HepG2 (cell line): ENCODE measurements at regions not wholly inside any gene's neighbourhood (a gene's known extent, or its start where the extent isn't known, plus 50 kb on each side); places are given as distances from the start of the nearest gene placed in this dataset.
A peak's percentile ranks its signal among the peaks of the same experiment; 100 is the strongest.

ENCODE experiments used
- AHDC1 ChIP-seq: sonication (generic); formaldehyde crosslinking; IDR thresholded peaks from 2 replicates; pipeline ENCODE4 v1.5.1; 2020; ENCODE audit warnings: mild to moderate bottlenecking, missing genetic modification reagents, borderline replicate concordance
- FOXA3 ChIP-seq: IDR thresholded peaks from 2 replicates; pipeline ENCODE4 v1.6.1; 2016; ENCODE audit warnings: missing genetic modification reagents, missing compliant biosample characterization
- GATAD2A ChIP-seq: IDR thresholded peaks from 2 replicates; pipeline ENCODE4 v1.6.1; 2016
- HNF4A ChIP-seq: sonication (generic); formaldehyde crosslinking; IDR thresholded peaks from 2 replicates; pipeline ENCODE4 v1.4.0; 2020; ENCODE audit warnings: missing genetic modification reagents
- PATZ1 ChIP-seq: sonication (generic); formaldehyde crosslinking; IDR thresholded peaks from 2 replicates; pipeline ENCODE4 v1.4.0; 2020; ENCODE audit warnings: missing genetic modification reagents
- PAWR ChIP-seq: sonication (generic); formaldehyde crosslinking; IDR thresholded peaks from 2 replicates; pipeline ENCODE4 v1.4.0; 2020; ENCODE audit warnings: missing genetic modification reagents, mild to moderate bottlenecking, borderline replicate concordance
- PLRG1 ChIP-seq: fragments of 450-650 bp; conservative IDR thresholded peaks from 2 replicates; pipeline ENCODE4 v1.6.1; 2016
- SOX13 ChIP-seq, 3 experiments: fragments of 450-650 bp in 1 of 3; sonication (generic) in 1 of 3; formaldehyde crosslinking in 1 of 3; IDR thresholded peaks in 2 of 3; conservative IDR thresholded peaks in 1 of 3; 2 replicates each; pipeline versions ENCODE4 v1.5.0 to v1.6.1; 2016 to 2020; ENCODE audit warnings: antibody characterized with exemption in 1 of 3, mild to moderate bottlenecking in 1 of 3, missing compliant biosample characterization in 1 of 3, missing genetic modification reagents in 1 of 3, moderate library complexity in 1 of 3
- ZMYM4 ChIP-seq: sonication (generic); formaldehyde crosslinking; IDR thresholded peaks from 2 replicates; pipeline ENCODE4 v1.8.1; 2023; ENCODE audit warnings: mild to moderate bottlenecking, missing genetic modification reagents
- ZNF513 ChIP-seq: sonication (generic); formaldehyde crosslinking; conservative IDR thresholded peaks from 2 replicates; pipeline ENCODE4 v1.5.0; 2020; ENCODE audit warnings: missing genetic modification reagents
- ZNF644 ChIP-seq: IDR thresholded peaks from 2 replicates; pipeline ENCODE4 v1.6.1; 2016; ENCODE audit warnings: low read depth
- ZNF710 ChIP-seq: sonication (generic); formaldehyde crosslinking; IDR thresholded peaks from 2 replicates; pipeline ENCODE4 v1.5.0; 2020; ENCODE audit warnings: mild to moderate bottlenecking, missing genetic modification reagents, borderline replicate concordance

GRCh38 chr7:34342387-34342786 is 315.6 kb upstream of the NPSR1 start (continued):
- TF ChIP-seq AHDC1 (CRISPR knock-in tag) (peak; percentile 81; the same call in 1 of the 2 replicates), FOXA3 (CRISPR knock-in tag) (peak; percentile 77), GATAD2A (CRISPR knock-in tag) (peak; percentile 38; the same call in 1 of the 2 replicates), ZNF513 (no peak), PATZ1 (CRISPR knock-in tag) (0 out of 2 replicates have a peak, but pooled peaks have one; percentile 10), ZMYM4 (CRISPR knock-in tag) (peak; percentile 33; the same call in 1 of the 2 replicates), HNF4A (CRISPR knock-in tag) (peak; percentile 68), ZNF644 (CRISPR knock-in tag) (0 out of 2 replicates have a peak, but pooled peaks have one; percentile 50), PLRG1 (no peak), ZNF710 (CRISPR knock-in tag) (no peak), PAWR (CRISPR knock-in tag) (no peak), SOX13 (IDR thresholded peaks at IDR 0.05) (no peak), SOX13 (CRISPR knock-in tag; conservative IDR thresholded peaks at IDR 0.05 in 1 of 2, IDR thresholded peaks at IDR 0.05 in 1 of 2) (peak in 1 of 2 experiments; percentile 25; a peak in 1 of 4 replicates)
